GM12878 (cell line): ENCODE measurements at regions not wholly inside any gene's neighbourhood (a gene's known extent, or its start where the extent isn't known, plus 50 kb on each side); places are given as distances from the start of the nearest gene placed in this dataset.
A peak's percentile ranks its signal among the peaks of the same experiment; 100 is the strongest.

ENCODE experiments used
- ATAC-seq: fragments of 200-7000 bp; cut with Tn5 transposase; 3 replicates; pipeline ENCODE4 v1.9.1; 2020; ENCODE audit warnings: mild to moderate bottlenecking, moderate library complexity
- BruUV-seq: library from RNA; stranded (reverse); fragments of 400-500 nt; replicated peaks from 2 replicates; lab custom pipeline; 2021; lab: Mats Ljungman, UMichigan
- CTCF ChIA-PET: fragments of 300-600 bp; sonication (Branson Sonifier 250); formaldehyde crosslinking; extraction: SDS; loops from one replicate; lab custom pipeline; 2021; ENCODE audit warnings: inconsistent platforms; lab: Yijun Ruan, JAX
- POLR2A ChIA-PET: fragments of 350-600 bp; formaldehyde crosslinking; extraction: SDS; loops from one replicate; lab custom pipeline; 2021; ENCODE audit warnings: inconsistent platforms; lab: Charles Lee
- RAD21 ChIA-PET: fragments of 300-600 bp; sonication (Branson Sonifier 250); formaldehyde crosslinking; loops from one replicate; lab custom pipeline; 2023; ENCODE audit warnings: antibody characterized with exemption; ENCODE audit not compliant: unreplicated experiment; lab: Charles Lee
- SMC1A ChIA-PET: fragments of 300-600 bp; sonication (Branson Sonifier 250); formaldehyde crosslinking; loops from one replicate; lab custom pipeline; 2023; ENCODE audit not compliant: unreplicated experiment, uncharacterized antibody; lab: Charles Lee
- DNase-seq: peaks from one replicate; pipeline ENCODE4 v3.0.0-alpha.2; 2011; ENCODE audit warnings: low read depth, low spot score
- FAIRE-seq: peaks from 3 replicates; lab custom pipeline; 2011; peaks lifted over from hg19 to GRCh38; lab: Jason Lieb, UNC
- H2AFZ ChIP-seq: 2 replicates; pipeline ENCODE4 v1.6.0; 2011; ENCODE audit warnings: low read depth, low read length, control low read depth; ENCODE audit not compliant: control insufficient read depth
- H3K27ac ChIP-seq: 2 replicates; pipeline ENCODE4 v1.5.1; 2011; ENCODE audit warnings: control low read depth; ENCODE audit not compliant: control insufficient read depth, insufficient read depth
- H3K27me3 ChIP-seq, 2 experiments: replicated peaks in 1 of 2; 2 replicates each; pipeline versions ENCODE4 v1.6.0 to v1.6.1; 2011; ENCODE audit warnings: low read length in 1 of 2; ENCODE audit not compliant: control insufficient read depth in 2 of 2, insufficient read depth in 2 of 2
- H3K36me3 ChIP-seq, 2 experiments: 2 replicates each; pipeline ENCODE4 v1.5.1; 2011; ENCODE audit warnings: low read length in 1 of 2; ENCODE audit not compliant: control insufficient read depth in 2 of 2, insufficient read depth in 2 of 2
- H3K4me1 ChIP-seq: 2 replicates; pipeline ENCODE4 v1.6.1; 2011; ENCODE audit warnings: mild to moderate bottlenecking, low read length, moderate library complexity, mixed read lengths; ENCODE audit not compliant: control insufficient read depth, insufficient read depth
- H3K4me2 ChIP-seq: 2 replicates; pipeline ENCODE4 v1.6.0; 2011; ENCODE audit warnings: control low read depth; ENCODE audit not compliant: control insufficient read depth, insufficient read depth
- H3K4me3 ChIP-seq: fragments of 200-600 bp; sonication (generic); 2 replicates; pipeline ENCODE4 v1.5.1; 2016
- H3K79me2 ChIP-seq: 2 replicates; pipeline ENCODE4 v1.6.0; 2011; ENCODE audit warnings: low read length; ENCODE audit not compliant: control insufficient read depth, insufficient read depth
- H3K9ac ChIP-seq: 2 replicates; pipeline ENCODE4 v1.8.0; 2011; ENCODE audit warnings: low read length, control low read depth, mixed read lengths; ENCODE audit not compliant: control insufficient read depth, insufficient read depth
- H3K9me3 ChIP-seq: replicated peaks from 3 replicates; pipeline ENCODE4 v1.5.1; 2011; ENCODE audit warnings: mild to moderate bottlenecking, low read length; ENCODE audit not compliant: control insufficient read depth, insufficient read depth
- H4K20me1 ChIP-seq: 2 replicates; pipeline ENCODE4 v1.6.0; 2011; ENCODE audit not compliant: control insufficient read depth, insufficient read depth
- ATF7 ChIP-seq: fragments of 450-650 bp; IDR thresholded peaks from 2 replicates; pipeline ENCODE4 v1.6.1; 2016; ENCODE audit warnings: low read depth, mild to moderate bottlenecking
- EZH2 ChIP-seq: IDR thresholded peaks from 2 replicates; pipeline ENCODE4 v1.6.1; 2012; ENCODE audit warnings: low read depth, mild to moderate bottlenecking, control low read depth, inconsistent platforms, low read length, borderline replicate concordance; ENCODE audit not compliant: control insufficient read depth
- POU2F2 ChIP-seq: IDR thresholded peaks from 3 replicates; pipeline ENCODE4 v1.6.1; 2011; ENCODE audit warnings: low read depth, mild to moderate bottlenecking, low read length, borderline replicate concordance
- RBBP5 ChIP-seq: fragments of 200-600 bp; sonication (generic); conservative IDR thresholded peaks from 2 replicates; pipeline ENCODE4 v1.6.1; 2016
- TAF1 ChIP-seq: IDR thresholded peaks from 2 replicates; pipeline ENCODE4 v1.6.1; 2011; ENCODE audit warnings: mild to moderate bottlenecking, low read depth, low read length, borderline replicate concordance
- TBL1XR1 ChIP-seq: IDR thresholded peaks from 2 replicates; pipeline ENCODE4 v1.6.1; 2012; ENCODE audit warnings: low read depth, low read length, improper control_type of control experiment
- ZBTB40 ChIP-seq: fragments of 450-650 bp; IDR thresholded peaks from 2 replicates; pipeline ENCODE4 v1.6.1; 2016; ENCODE audit warnings: mild to moderate bottlenecking, moderate library complexity, borderline replicate concordance
- ZNF592 ChIP-seq: fragments of 450-650 bp; IDR thresholded peaks from 2 replicates; pipeline ENCODE4 v1.6.1; 2017; ENCODE audit warnings: mild to moderate bottlenecking, moderate library complexity
- ZZZ3 ChIP-seq: IDR thresholded peaks from 2 replicates; pipeline ENCODE4 v1.6.1; 2011; ENCODE audit warnings: low read depth; ENCODE audit not compliant: control insufficient read depth, insufficient read length
- WGBS: methylation state at CpG from one replicate; pipeline ENCODE4 v1.1.6; 2016; ENCODE audit warnings: low lambda C conversion rate; ENCODE audit not compliant: insufficient replicate concordance, insufficient coverage; ENCODE audit errors: missing lambda C conversion rate; 5-methylcytosine and 5-hydroxymethylcytosine counted together
- in situ Hi-C: fragments of 300-500 bp; cut with MboI; formaldehyde crosslinking; loops from 9 replicates; pipeline ENCODE4 v1.14.3; 2018; ENCODE audit warnings: mixed read lengths
- intact Hi-C: fragments of 100-400 bp; cut with micrococcal nuclease; formaldehyde crosslinking; loops from one replicate; pipeline ENCODE4 v1.14.2; 2022; ENCODE audit not compliant: unreplicated experiment

GRCh38 chr6:50249493-50249892 is 199.8 kb upstream of the DEFB112 start:
- intact Hi-C loops: no loop called here
- no peaks in the 10 kb centered on the region for H3K79me2 ChIP-seq
- H3K27ac ChIP-seq: no peak overlapping the region
- H4K20me1 ChIP-seq: no peaks in the 10 kb centered on the region
- POLR2A ChIA-PET: no interaction called here
- in situ Hi-C loops: no loop called here
- DNase-seq (no peak), FAIRE-seq (no peak), ATAC-seq (no peak)
- no peaks in the 10 kb centered on the region for H3K4me1 ChIP-seq
- no peak for TF ChIP-seq POU2F2
- no peak for TF ChIP-seq ZNF592
- TF ChIP-seq ATF7: 0 out of 2 replicates have a peak, but pooled peaks have one; percentile 27
- 70% methylated on average over 2 of the region's 2 CpGs for WGBS
- H3K4me2 ChIP-seq: no peak overlapping the region
- BruUV-seq: no TSS peak
- H3K9ac ChIP-seq: no peak overlapping the region
- H3K9me3 ChIP-seq: no peaks in the 10 kb centered on the region
- no peaks in the 10 kb centered on the region for H3K36me3 ChIP-seq
- no peaks in the 10 kb centered on the region for H3K27me3 ChIP-seq
- SMC1A ChIA-PET: no interaction called here
- no peak overlapping the region for H3K4me3 ChIP-seq
- RAD21 ChIA-PET: interaction anchor here (0.6 kb wide), 1 partner anchor 352 kb away, joined by 3 read pairs; no protein-coding TSS in a partner anchor
- CTCF ChIA-PET: no interaction called here
- H2AFZ ChIP-seq: no peak overlapping the region

- no peak overlapping the region for H3K4me3 ChIP-seq
- H3K36me3 ChIP-seq: no peaks in the 10 kb centered on the region
- H3K9ac ChIP-seq: no peak overlapping the region
- ChIA-PET SMC1A (interaction anchor here (1.0 kb wide), 1 partner anchor 13 kb away, joined by 3 read pairs; no protein-coding TSS in a partner anchor), CTCF (no interaction called here), POLR2A (no interaction called here), RAD21 (no interaction called here)
- in situ Hi-C loops: no loop called here
- no peak for ATAC-seq
- no peaks in the 10 kb centered on the region for H3K79me2 ChIP-seq
- intact Hi-C loops: no loop called here
- no peak overlapping the region for H3K4me2 ChIP-seq
- DNase-seq: no peak
- no peaks in the 10 kb centered on the region for H3K4me1 ChIP-seq
- H2AFZ ChIP-seq: no peak overlapping the region
- no peak overlapping the region for H3K27ac ChIP-seq
- no peaks in the 10 kb centered on the region for H4K20me1 ChIP-seq
- H3K27me3 ChIP-seq: no peaks in the 10 kb centered on the region; a peak in 1 of 4 replicates
- H3K9me3 ChIP-seq: no peaks in the 10 kb centered on the region
- FAIRE-seq: no peak
- WGBS: 0% methylated on average over 1 of the region's 1 CpG
- no TSS peak for BruUV-seq
- TF ChIP-seq TBL1XR1: no peak
- TF ChIP-seq EZH2: no peak
- TF ChIP-seq ZBTB40: no peak
- no peak for TF ChIP-seq RBBP5
- TF ChIP-seq TAF1: no peak
- TF ChIP-seq ZZZ3: no peak
- no peak for TF ChIP-seq ATF7
Measured at GRCh38 chr6:50257322-50257721, 207.6 kb upstream of the DEFB112 start.
